Loucy (cell line): ENCODE measurements at regions not wholly inside any gene's neighbourhood (a gene's known extent, or its start where the extent isn't known, plus 50 kb on each side); places are given as distances from the start of the nearest gene placed in this dataset.

ENCODE experiments used
- EZH2phosphoT487 ChIP-seq: fragments of 200-600 bp; IDR thresholded peaks from 2 replicates; pipeline ENCODE4 v1.6.1; 2018; ENCODE audit warnings: antibody characterized with exemption, mild to moderate bottlenecking, moderate library complexity, borderline replicate concordance
- TF ChIP-seq, protein P1 (sequence below): fragments of 200-600 bp; sonication (generic); conservative IDR thresholded peaks from 2 replicates; pipeline ENCODE4 v1.5.1; 2014; ENCODE audit warnings: mild to moderate bottlenecking, antibody characterized with exemption, low read length

- no peak for TF ChIP-seq EZH2phosphoT487
- TF ChIP-seq, protein P1, sequence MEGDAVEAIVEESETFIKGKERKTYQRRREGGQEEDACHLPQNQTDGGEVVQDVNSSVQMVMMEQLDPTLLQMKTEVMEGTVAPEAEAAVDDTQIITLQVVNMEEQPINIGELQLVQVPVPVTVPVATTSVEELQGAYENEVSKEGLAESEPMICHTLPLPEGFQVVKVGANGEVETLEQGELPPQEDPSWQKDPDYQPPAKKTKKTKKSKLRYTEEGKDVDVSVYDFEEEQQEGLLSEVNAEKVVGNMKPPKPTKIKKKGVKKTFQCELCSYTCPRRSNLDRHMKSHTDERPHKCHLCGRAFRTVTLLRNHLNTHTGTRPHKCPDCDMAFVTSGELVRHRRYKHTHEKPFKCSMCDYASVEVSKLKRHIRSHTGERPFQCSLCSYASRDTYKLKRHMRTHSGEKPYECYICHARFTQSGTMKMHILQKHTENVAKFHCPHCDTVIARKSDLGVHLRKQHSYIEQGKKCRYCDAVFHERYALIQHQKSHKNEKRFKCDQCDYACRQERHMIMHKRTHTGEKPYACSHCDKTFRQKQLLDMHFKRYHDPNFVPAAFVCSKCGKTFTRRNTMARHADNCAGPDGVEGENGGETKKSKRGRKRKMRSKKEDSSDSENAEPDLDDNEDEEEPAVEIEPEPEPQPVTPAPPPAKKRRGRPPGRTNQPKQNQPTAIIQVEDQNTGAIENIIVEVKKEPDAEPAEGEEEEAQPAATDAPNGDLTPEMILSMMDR, result no peak
These were observed 401.9 kb upstream of the GRIA1 start for GRCh38 chr5:153088538-153088937.
